ENCODE measurements at regions not wholly inside any gene's neighbourhood (a gene's known extent, or its start where the extent isn't known, plus 50 kb on each side); places are given as distances from the start of the nearest gene placed in this dataset.
"Not testable (repeated sequence)": the region's sequence is repeated elsewhere in the genome, so short reads cannot be mapped to it uniquely, and the experiment has no call there.

DNA sequence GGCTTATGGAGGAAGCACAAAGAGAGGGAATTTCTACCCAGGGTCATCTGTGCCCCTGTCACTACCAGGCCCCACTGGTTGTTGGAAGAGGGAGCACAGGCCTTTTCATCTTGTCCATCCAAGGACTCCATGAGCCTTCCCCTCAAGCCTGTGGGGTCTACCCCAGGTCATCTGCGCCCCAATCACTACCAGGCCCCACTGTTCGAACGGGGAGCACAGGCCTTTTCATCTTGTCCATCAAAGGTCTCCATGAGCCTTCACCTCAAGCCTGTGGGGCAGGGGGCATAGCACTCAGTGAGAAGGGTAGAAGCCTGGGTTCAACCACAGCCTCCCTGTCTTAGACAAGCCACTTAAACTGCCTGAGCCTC lies 101.5 kb upstream of the CDH5 start:
- no peak for DNase-seq

DNA sequence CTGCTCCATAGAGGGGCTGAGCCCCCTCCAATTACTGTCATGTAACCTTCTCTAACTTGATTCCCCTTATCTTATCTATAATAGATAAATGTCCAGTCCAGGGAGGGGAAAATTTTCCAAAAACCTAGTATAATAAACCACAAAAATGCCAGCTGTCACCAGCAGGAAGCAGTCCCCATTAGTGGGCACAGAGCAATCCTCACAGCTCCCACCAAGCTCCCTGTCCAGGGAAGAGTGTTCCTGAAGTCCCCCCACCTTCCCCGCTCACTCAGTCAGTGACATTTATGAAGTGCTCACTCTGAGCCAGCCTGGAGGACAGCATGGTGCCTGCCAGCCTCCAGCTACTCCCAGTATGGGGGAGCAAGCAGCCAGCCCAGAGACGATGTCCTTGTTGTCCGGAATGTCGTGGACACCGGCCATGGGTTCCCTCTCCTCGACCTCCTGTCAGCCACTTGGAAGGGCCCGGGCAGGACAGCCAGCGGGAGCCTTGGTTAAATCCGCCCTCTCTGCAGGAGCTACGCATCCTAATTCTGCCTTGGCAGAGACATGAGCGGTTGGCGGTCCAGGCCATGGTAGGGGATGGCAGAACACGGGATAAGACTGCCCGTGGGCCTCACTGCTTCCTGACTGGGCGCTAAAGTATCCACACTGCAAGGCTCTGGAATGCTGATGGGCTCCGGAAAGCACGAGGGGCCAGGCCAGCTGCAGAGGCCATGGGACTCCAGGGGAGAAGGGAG lies 102.0 kb upstream of the CDH5 start:
- DNase-seq: no peak

DNA sequence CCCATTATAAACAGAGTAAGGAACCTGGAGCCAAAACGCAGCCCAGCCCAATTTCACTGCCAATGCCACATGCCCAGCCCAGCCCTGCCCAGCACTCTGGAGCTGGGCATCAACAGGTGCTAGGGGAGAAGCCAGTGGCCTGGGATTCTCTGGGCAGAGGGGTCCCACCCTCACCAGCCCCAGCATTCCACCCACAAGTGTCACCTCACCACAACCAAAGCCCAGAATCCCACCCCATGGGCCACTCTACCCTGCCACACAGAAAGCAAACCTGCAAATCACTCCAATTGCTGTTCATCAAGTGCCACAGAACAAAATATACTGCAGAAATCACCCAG lies 102.5 kb upstream of the CDH5 start:
- no peak for DNase-seq

DNA sequence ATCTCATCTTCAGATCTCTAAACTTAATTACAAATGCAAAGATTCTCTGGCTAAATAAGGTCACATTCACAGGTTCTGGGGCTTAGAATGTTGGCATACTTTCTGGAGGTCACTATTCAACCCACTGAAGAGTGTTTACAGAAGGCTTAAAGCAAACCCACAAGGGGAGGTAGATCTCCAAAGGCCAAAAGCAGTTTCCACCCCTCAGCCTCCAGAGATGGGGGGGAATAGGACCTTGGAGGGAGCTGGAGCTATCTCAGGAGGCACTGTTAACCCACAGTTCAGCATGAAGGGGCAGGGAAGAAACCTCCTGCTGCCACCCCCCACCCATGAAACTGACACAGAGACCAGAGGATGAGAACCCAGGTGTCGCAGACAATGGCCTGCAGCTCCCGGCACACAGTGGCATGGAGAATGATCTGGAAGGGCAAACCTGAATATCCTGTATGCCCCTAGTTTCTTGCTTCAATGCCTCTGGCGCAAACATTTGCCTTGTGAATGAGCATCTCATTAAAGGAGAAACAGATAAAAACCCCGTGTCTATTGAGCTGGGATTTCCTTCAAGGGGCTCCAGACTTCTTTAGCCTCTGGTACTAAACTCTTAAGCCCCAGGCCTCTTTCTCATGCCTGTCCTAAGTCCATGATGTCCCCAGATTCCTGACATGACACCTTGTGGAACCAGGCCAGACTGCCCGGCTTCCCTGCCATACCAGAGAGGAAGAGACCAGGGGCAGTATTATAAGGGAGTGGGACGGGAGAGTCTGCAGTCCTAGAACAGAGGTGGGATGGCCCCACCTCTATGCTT lies 103.1 kb upstream of the CDH5 start:
- DNase-seq: no peak

DNA sequence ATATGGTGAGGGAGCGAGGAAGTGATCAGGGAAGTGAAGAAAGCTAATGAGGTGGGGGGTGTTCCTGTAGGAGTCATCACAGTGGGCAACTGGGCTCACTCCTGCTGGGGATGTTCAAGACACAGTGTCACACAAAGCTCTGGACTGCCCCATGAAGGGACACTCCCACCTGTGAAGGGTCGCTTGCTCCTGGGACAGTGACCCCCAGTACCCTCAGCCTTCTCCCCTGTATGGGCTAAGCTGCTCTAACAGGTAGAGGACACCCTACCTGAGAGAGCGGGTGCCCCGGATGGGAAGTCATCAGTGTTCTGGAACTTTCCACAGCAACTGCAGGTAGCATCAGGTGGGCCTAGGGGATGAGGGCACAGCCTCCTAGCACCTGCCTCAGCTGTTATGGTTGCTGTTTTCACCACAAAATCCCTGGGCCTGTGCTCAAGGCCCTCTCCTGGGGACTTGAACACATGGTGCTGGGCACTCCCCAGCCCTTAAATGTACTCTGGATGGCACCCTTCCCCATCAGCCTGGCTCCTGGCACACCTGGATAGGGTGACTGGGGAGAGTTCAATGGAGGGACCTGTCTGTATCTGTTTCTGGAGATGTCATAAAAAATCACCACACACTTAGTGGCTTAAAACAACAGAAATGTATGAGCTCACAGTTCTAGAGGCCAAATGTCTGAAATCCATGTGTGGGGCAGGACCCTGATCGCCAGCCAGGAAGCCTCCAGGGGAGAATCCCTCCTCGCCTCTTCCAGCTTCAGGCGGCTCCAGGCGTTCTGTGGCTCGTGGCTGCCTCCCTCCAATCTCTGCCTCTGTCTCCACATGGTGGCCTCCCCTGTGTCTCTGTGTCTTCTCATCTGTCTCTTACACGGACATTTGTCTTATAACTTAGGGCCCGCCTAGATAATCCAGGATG lies 104.0 kb upstream of the CDH5 start:
- DNase-seq: no peak

DNA sequence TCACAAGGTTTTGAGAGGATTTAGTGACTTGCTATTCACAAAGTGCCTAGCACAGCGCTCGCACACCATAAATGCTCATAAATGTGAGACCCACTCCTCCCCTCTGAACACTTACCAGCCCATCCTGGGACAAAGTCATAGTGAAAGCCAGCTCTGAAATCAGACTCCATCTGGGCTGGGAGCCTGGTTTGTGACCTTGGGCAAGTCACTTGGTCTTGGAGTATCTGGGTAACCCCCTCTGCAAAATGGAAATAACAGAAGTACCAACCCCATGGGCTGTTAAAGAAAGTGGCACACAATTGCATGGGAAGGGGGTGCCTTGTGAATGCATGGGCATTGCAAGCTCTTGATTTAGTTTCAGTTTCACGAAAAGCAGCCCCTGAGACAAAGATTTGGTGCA lies 104.7 kb upstream of the CDH5 start:
- no peak for DNase-seq

DNA sequence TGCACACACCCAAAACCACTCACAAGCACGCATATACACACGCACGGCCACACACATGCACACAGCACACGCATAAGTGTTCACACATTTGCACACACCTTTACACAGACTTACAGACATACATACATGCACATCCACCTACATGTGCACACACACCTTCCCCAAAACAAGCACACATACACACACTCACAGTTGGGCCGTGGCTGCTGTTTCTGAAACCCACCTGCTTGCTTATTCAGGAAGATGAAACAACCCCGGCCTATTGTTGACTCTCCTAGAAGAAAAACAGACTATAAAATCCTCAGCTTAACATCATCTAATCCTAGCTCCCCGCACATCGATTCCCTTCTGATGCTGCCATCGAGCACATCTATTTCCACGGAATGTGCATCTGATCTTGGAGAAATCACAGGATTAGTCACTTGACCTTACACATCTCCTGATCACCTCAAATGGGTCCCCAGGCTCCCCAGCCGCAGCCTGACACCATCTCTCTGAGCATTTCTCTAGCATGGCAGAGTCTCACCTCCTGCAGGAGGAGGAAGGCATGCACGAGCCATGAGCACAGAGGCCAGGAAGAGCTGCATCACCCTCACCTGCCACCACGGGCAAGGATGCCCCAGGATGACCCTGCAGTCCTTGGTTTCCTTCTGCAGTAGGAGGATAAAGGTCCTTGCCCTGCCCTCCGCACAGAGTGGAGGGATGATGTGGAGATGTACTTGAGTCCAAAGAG lies 105.8 kb upstream of the CDH5 start:
- no peak for DNase-seq

DNA sequence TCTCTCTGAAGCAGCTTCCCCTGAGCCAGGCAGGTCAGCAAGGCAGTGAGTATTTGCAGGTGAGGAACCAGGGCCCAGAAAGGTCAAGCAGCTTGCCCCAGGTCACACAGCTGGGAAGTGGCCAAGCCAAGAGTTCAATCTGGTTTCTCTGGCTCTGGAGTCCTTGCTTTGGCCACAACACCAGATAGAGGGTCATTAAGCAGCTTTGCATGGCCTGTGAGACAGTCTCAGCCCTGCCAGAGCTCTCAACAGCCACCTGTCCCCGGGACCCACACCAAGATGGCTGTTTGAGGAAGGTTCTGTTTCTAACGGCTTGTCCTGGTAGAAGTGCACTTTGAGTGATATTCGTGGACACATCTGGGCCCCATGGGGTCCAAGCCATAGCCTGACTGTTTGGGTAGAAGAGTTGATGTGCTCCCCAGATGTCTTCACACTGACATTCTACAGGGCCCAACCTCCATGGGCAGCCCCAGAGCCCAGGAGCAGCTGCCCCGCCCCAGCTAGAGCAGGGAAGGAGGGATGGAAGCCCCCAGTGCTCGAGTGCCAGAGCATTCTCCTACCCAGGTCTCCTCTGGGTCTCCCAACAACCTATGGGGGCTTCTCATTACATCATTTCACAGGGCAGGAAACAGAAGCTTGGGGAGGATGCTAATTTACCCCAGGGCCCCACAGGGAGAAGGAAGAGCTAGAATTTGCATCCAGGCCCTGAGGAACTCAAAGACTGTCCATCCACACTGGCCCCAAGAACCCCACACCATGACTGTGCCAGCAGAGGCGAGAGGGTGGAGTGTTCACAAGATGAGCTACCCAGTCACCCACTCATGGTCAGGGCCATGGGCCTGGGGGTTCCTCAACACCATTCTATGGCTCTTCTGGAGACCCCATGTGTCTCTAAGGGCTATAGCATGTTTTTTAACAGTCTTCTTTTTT lies 107.3 kb upstream of the CDH5 start:
- no peak for DNase-seq

DNA sequence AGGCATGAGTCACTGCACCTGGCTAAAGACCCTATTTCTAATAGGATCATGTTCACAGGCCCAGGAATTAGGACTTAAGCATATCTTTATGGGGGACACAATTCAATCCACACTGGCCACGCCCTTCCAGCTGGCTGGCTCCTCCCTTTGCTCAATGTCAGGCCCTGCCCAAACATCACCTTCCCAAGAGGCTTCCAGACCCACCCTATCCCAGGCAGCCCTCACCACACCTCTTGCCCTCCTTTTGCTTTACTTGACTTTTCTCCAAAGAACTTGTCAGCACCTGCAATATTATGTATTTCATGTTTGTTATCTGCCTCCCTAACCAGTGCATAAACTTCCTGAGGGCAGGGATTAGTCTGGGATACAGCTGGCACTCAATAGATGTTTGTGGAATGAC lies 109.6 kb upstream of the CDH5 start:
- DNase-seq: no peak

DNA sequence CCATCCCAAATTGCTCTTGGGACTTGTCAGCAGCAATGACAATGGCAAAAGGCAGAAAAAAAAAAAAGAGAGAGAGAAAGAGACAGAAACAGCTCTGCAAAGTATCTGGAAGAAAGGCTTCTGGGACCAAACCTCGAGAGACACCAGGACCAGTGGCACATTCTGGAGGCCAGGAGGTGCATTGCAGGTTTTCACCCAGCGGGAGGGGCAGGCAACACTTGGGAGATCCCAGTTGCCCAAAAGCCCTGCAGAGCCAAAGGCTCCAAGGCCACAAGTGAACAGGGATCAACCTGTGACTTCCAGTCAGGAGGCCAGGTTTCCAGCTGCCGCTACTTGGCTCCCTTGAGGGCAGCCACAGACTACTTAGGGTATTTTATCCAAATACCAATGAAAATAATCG lies 110.8 kb upstream of the CDH5 start:
- no peak for DNase-seq

DNA sequence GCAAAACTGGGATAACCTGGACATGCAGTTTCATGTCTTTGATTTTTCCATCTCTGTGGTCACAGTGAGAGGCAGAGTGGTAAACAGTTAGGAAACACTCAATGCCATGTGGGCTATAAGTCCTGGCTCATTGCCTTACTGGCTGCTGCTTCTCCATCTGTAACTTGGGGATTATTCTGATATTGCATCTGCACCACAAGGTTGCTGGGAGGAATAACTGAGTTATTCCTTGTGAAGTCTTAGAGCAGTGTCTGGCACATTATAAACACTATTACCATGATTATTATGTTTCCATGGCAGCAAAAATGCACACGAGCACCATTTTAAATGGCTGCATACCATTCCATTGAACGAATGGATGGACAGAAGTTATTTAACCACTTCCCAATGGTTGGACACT lies 111.7 kb upstream of the CDH5 start:
- no peak for DNase-seq

DNA sequence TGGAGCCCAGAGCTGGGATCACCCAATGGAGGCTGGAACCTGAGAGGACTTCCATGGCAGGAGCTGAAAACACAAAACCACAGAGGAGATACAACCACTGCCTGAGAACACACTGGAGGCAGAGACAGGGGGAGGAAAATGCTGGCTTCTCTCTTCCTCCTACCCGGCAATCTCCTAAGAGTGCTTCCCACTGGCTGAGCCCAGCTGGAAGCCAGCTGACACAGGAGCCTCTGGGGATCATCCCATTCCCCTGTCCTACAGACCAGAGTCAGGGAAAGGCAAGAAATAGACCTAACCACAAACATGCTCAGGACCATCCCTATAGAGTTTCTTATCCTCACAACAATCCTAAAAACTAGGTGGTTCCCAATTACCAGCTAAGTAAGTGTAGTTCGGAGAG lies 112.4 kb upstream of the CDH5 start:
- DNase-seq: no peak

DNA sequence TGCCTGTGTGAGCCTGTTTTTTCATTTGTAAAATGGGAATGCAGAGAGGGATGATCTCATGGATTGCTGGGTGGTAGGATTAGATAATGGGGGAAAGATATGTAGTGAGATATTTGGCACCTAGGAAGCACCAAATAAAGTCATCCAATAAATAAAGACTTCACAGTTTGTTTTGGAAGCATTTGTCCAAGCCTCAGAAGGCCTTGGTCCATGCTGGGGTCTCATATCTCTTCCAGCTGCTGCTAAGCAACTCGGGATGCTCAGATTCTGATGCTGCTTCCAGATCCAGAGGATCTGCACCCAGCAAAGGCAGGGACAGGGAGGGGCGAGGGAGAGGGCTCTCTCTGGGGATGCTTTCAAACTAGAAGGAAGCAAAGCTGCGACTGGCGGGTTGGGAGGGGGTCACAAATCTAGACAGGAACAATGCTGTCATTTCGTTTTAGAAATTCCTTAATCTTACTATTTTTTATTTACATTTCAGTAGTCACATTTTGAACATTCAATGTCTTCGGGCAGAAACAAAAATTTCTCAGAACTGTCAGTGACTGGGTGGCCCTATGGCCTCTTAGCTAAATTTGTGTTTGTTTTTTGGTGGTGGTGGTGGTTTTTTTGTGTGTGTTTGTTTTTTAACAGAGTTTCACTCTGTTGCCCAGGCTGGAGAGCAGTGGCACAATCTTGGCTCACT lies 114.9 kb upstream of the CDH5 start:
- no peak for DNase-seq

DNA sequence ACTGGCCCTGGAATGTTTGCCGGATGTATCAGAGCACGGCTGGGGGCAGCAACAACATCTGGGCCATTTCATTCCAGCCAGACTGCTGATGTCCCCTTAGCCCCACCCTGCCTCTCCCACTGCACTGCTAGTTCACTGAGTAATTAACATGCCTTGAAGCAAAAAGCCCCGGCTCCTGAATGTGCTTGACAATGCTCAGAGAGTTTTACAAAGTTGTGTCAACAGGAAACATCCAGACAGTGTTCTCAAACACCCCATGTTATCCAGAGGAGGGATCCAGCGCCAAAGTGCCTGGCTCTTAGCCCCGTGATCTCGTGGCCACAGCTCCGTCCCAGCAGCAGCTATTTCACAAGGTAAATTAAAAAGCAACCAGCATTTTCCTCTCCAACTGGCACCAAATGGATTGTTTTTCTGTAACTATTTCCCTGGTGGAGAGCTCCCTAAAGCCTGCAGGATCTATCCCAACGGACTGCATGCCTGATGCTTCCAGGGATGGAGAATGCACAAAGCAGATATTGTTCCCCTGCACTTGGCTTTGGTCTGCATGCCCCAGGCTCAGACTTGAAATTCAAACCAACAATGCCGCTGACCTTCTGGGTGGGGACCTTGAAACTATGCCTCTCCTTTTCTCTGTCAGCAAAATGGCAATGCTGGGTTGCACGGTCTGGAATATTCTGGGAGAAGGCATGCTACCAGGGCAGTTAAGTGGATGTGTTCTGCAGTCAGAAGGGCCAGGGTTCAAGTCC lies 115.6 kb upstream of the CDH5 start:
- DNase-seq: no peak

DNA sequence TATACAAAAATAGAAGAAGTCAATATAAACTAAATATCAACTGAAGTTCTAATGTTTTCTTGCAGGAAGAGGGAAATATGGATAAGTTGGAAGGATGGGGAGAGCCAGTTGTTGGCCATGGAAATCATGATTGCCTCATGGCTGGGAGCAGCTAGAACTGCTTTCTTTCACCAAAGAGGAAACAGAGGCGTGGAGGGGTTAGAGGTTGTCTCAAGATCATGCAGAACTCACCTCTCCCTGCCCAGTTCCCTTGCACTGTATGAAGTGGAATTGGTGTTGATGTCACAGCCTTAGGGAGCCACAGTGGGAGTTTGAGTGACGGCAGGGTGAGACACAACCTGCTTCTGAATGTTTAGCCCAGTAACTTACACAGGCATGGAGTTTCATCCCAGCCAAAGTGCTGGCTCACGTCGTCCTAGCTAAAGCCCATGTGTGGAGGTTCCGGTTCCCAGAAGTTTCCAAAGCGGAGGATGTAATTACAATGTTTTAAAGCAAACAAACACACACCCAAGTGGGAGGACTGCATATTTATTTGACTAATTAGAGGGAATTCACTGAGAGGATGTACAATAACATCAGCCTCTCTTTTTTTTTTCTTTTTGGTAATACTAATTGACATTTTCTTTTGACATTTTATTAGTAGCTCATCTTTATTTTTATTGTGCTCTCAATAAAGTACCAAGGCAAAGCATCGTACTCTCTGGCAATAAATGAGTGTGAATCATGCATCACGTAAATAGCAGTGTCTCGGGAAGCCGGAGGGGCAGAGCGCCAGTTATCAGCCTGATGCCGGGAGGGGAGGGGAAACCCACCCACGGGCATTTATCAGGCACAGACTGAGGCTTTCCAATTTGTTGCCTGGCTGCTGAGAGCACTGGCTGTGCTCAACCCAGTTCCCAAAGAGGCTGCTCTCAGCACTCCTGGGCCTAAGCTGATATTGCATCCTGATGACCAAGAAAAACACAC lies 118.7 kb upstream of the CDH5 start:
- no peak for DNase-seq

DNA sequence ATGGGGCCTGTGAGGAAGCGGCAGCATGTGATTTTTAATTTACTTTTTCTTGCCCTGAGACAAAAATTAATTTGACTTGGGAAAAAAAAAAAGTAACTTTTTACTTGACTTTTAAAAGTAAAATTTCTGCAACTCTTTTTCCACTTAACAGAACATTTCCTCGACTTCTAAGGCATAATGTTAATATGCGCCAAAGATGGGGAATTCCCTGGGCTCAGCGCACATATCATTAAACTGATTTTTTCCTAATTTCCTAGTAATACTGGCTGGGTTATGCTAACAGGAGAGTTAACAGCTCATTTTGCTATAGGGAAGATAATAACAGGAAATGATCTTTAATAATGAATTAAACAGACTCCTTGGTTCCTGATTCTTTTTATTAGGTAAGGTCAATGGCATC lies 120.6 kb upstream of the CDH5 start:
- no peak for DNase-seq

DNA sequence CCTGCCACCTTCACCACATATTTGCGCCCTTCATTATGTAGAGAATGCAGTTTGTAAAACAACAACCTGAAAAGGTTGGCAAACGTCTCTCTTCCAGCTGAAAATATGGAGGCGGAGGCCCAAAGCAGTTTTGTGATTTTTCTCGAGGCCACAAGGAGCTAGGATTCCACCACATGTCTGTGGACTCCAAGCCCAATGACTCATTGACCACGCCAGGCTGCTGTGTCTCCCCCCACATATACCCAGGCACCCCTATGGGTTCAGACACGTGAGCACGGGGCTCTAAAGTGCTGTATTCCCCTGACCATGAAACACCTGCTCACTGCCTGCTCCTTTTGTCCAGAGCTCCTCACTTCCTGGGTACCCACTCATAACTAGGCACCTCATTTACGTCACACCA lies 121.4 kb upstream of the CDH5 start:
- no peak for DNase-seq

DNA sequence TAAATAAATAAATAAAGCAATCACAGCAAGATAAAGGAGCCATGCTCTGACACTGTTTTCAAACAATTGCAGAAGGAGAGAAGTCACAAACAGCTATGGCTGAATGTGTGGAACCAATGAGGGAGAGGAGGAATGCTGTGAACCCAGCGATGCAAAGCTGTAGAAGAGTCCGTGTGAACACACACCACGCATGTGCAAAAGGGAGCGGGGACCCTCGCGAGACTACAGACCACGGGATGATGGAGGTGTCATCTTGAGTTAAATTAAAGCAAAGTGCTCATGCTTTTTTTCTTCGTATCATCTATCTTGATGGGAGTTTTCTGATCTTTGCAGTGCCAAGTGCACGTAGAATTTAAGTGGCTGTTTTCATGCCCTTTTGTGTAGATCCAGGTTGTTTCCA lies 123.8 kb upstream of the CDH5 start:
- DNase-seq: no peak

DNA sequence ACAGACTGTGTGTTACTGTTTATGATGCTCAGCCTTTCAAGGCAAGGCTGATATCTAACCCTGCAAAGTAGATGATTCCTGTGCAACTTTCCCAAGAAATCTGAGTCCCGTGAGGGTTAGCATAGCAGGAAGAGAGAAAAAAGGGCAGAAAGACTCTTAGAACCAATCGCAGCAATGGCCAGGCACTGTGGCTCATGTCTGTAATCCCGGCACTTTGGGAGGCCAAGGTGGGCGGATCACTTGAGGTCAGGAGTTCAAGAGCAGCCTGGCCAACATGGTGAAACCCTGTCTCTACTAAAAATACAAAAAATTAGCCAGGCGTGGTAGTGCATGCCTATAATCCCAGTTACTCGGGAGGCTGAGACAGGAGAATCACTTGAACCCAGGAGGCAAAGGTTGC lies 124.3 kb upstream of the CDH5 start:
- not testable (repeated sequence) for DNase-seq
